HCT116 (cell line): ENCODE measurements at regions not wholly inside any gene's neighbourhood (a gene's known extent, or its start where the extent isn't known, plus 50 kb on each side); places are given as distances from the start of the nearest gene placed in this dataset.

ENCODE experiments used
- ATAC-seq: fragments of 200-7000 bp; cut with Tn5 transposase; 2 replicates; pipeline ENCODE4 v1.9.1; 2020; ENCODE audit warnings: mild to moderate bottlenecking, moderate library complexity
- BruUV-seq: library from RNA; stranded (reverse); fragments of 400-500 nt; replicated peaks from 2 replicates; lab custom pipeline; 2021; lab: Mats Ljungman, UMichigan
- CTCF ChIA-PET: fragments of 300-600 bp; sonication (Branson Sonifier 250); formaldehyde crosslinking; loops from one replicate; lab custom pipeline; 2021; ENCODE audit warnings: antibody characterized with exemption; lab: Charles Lee
- POLR2A ChIA-PET: fragments of 300-600, 350-600 bp; sonication (Branson Sonifier 250); formaldehyde crosslinking; loops from one replicate; lab custom pipeline; 2021; ENCODE audit warnings: antibody characterized with exemption; lab: Charles Lee
- RAD21 ChIA-PET, 2 experiments: fragments of 300-600 bp; sonication (Branson Sonifier 250); formaldehyde crosslinking; loops; one replicate each; lab custom pipeline; 2023; ENCODE audit warnings: low total read pairs in 2 of 2; ENCODE audit not compliant: uncharacterized antibody in 2 of 2, unreplicated experiment in 2 of 2, low non-redundant PET in 1 of 2; lab: Charles Lee
- DNase-seq: peaks from one replicate; pipeline ENCODE4 v3.0.0-alpha.2; 2010; ENCODE audit warnings: low read depth, low spot score
- H2AFZ ChIP-seq: fragments of 200-600 bp; shearing (Covaris generic), sonication (generic); 2 replicates; pipeline ENCODE4 v1.6.1; 2017; ENCODE audit warnings: low read depth, mixed run types, mixed read lengths, antibody characterized with exemption, low read length; ENCODE audit not compliant: poor library complexity, severe bottlenecking
- H3K27ac ChIP-seq: 2 replicates; pipeline ENCODE4 v1.5.1; 2012; ENCODE audit warnings: low read depth, low read length
- H3K27me3 ChIP-seq: fragments of 200-600 bp; sonication (generic); 2 replicates; pipeline ENCODE4 v1.6.1; 2016; ENCODE audit warnings: mixed run types, low read length, mixed read lengths; ENCODE audit not compliant: insufficient read depth
- H3K36me3 ChIP-seq, 2 experiments: fragments of 200-500 bp in 1 of 2; fragments of 200-600 bp in 1 of 2; sonication (Bioruptor generic) in 1 of 2; sonication (generic) in 1 of 2; 2 replicates each; pipeline versions ENCODE4 v1.5.1 to v1.6.1; 2014 to 2016; ENCODE audit warnings: low read length in 2 of 2, inconsistent platforms in 1 of 2, mixed read lengths in 1 of 2, mixed run types in 1 of 2; ENCODE audit not compliant: insufficient read depth in 2 of 2, control insufficient read depth in 1 of 2
- H3K4me1 ChIP-seq, 2 experiments: fragments of 200-600 bp in 1 of 2; sonication (generic) in 1 of 2; 2 replicates each; pipeline versions ENCODE4 v1.5.1 to v1.6.1; 2012 to 2017; ENCODE audit warnings: low read length in 2 of 2, inconsistent platforms in 1 of 2, mild to moderate bottlenecking in 1 of 2, mixed read lengths in 1 of 2, mixed run types in 1 of 2, moderate library complexity in 1 of 2; ENCODE audit not compliant: insufficient read depth in 2 of 2, control insufficient read depth in 1 of 2
- H3K4me2 ChIP-seq: fragments of 200-600 bp; sonication (generic); 2 replicates; pipeline ENCODE4 v1.6.1; 2017; ENCODE audit warnings: mixed run types, low read length, mixed read lengths
- H3K4me3 ChIP-seq, 2 experiments: fragments of 200-600 bp in 1 of 2; sonication (generic) in 1 of 2; replicated peaks in 1 of 2; 2 replicates each; pipeline ENCODE4 v1.5.1; 2011 to 2016; ENCODE audit warnings: low read length in 2 of 2, control low read depth in 1 of 2, low read depth in 1 of 2, mild to moderate bottlenecking in 1 of 2, mixed read lengths in 1 of 2, mixed run types in 1 of 2
- H3K79me2 ChIP-seq: fragments of 200-600 bp; sonication (generic); 2 replicates; pipeline ENCODE4 v1.6.1; 2017; ENCODE audit warnings: mild to moderate bottlenecking, mixed run types, low read length, moderate library complexity, mixed read lengths; ENCODE audit not compliant: insufficient read depth
- H3K9ac ChIP-seq: fragments of 200-600 bp; sonication (generic); 2 replicates; pipeline ENCODE4 v1.6.1; 2016; ENCODE audit warnings: low read length, mixed read lengths
- H3K9me2 ChIP-seq: fragments of 200-600 bp; sonication (generic), shearing (Covaris generic); 2 replicates; pipeline ENCODE4 v1.6.1; 2017; ENCODE audit warnings: mixed run types, mild to moderate bottlenecking, moderate library complexity; ENCODE audit not compliant: insufficient read depth
- H3K9me3 ChIP-seq, 2 experiments: fragments of 200-500 bp in 1 of 2; fragments of 200-600 bp in 1 of 2; sonication (Bioruptor generic) in 1 of 2; sonication (generic) in 1 of 2; 2 replicates each; pipeline ENCODE4 v1.6.1; 2014 to 2017; ENCODE audit warnings: low read length in 2 of 2, mixed read lengths in 2 of 2, inconsistent platforms in 1 of 2, low read depth in 1 of 2, mild to moderate bottlenecking in 1 of 2, mixed run types in 1 of 2, moderate library complexity in 1 of 2; ENCODE audit not compliant: control insufficient read depth in 1 of 2, insufficient read depth in 1 of 2
- H4K20me1 ChIP-seq: fragments of 200-600 bp; sonication (generic), shearing (Covaris generic); 2 replicates; pipeline ENCODE4 v1.6.1; 2017; ENCODE audit warnings: mixed run types, mild to moderate bottlenecking, moderate library complexity; ENCODE audit not compliant: insufficient read depth
- CBX3 ChIP-seq: IDR thresholded peaks from 2 replicates; pipeline ENCODE4 v1.6.1; 2012; ENCODE audit warnings: low read depth
- CEBPB ChIP-seq: IDR thresholded peaks from 2 replicates; pipeline ENCODE4 v1.6.1; 2012; ENCODE audit warnings: low read depth
- EGR1 ChIP-seq: IDR thresholded peaks from 2 replicates; pipeline ENCODE4 v1.6.1; 2012; ENCODE audit warnings: low read depth
- EZH2 ChIP-seq: fragments of 200-600 bp; sonication (generic); IDR thresholded peaks from 2 replicates; pipeline ENCODE4 v1.6.1; 2017; ENCODE audit warnings: antibody characterized with exemption, mixed run types
- FOSL1 ChIP-seq: IDR thresholded peaks from 2 replicates; pipeline ENCODE4 v1.6.1; 2012; ENCODE audit warnings: low read depth
- JUND ChIP-seq: IDR thresholded peaks from 2 replicates; pipeline ENCODE4 v1.6.1; 2012
- RAD21 ChIP-seq: IDR thresholded peaks from 2 replicates; pipeline ENCODE4 v1.6.1; 2012; ENCODE audit warnings: low read depth, mild to moderate bottlenecking
- REST ChIP-seq: IDR thresholded peaks from 2 replicates; pipeline ENCODE4 v1.6.1; 2012; ENCODE audit warnings: low read depth
- SIN3A ChIP-seq: IDR thresholded peaks from 2 replicates; pipeline ENCODE4 v1.6.1; 2012; ENCODE audit warnings: low read depth
- SP1 ChIP-seq: IDR thresholded peaks from 2 replicates; pipeline ENCODE4 v1.6.1; 2012; ENCODE audit warnings: low read depth
- intact Hi-C: fragments of 100-400 bp; cut with micrococcal nuclease; formaldehyde crosslinking; loops from 2 replicates; pipeline ENCODE4 v1.10.0; 2022
- TF ChIP-seq, protein P1 (sequence below): IDR thresholded peaks from 2 replicates; pipeline ENCODE4 v1.6.1; 2012
- TF ChIP-seq, protein P2 (sequence below): IDR thresholded peaks from 2 replicates; pipeline ENCODE4 v1.6.1; 2012

DNA sequence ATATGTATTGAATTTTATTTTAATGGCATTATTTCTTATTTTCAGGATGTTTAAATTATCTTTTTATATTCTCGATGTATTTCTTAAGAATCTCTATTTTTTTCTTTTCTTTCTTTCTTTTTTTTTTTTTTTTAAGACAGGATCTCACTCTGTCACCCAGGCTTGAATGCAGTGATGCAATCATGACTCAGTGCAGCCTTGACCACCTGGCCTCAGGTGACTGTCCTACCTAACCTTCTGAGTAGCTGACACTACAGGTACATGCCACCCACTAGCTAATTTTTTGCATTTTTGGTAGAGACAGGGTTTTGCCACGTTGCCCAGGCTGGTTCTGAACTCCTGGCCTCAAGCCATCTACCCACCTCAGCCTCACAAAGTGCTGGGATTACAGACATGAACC lies 143.8 kb upstream of the LAMA2 start:
- intact Hi-C loops, result loop anchor here (10.0 kb wide), 1 partner anchor 836 kb away; no protein-coding TSS in a partner anchor
- RAD21 ChIA-PET, result no interaction called here
- TF ChIP-seq RAD21 (no peak), SIN3A (no peak), EGR1 (no peak), JUND (peak; percentile 65), FOSL1 (peak; percentile 77), CBX3 (peak; percentile 46; the same call in 1 of the 2 replicates), SP1 (peak; percentile 25; the same call in 1 of the 2 replicates), CEBPB (peak; percentile 88)
- TF ChIP-seq, protein P1, sequence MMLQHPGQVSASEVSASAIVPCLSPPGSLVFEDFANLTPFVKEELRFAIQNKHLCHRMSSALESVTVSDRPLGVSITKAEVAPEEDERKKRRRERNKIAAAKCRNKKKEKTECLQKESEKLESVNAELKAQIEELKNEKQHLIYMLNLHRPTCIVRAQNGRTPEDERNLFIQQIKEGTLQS, result peak; percentile 85
- TF ChIP-seq, protein P2, sequence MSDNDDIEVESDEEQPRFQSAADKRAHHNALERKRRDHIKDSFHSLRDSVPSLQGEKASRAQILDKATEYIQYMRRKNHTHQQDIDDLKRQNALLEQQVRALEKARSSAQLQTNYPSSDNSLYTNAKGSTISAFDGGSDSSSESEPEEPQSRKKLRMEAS, result 0 out of 2 replicates have a peak, but pooled peaks have one; percentile 33
- H3K9ac ChIP-seq, result no peak overlapping the region
- H3K4me2 ChIP-seq, result peak overlapping the region; percentile 30; the same call in 1 of the 2 replicates
- H3K9me2 ChIP-seq, result peaks cover 8% of the 10 kb centered on the region; the same call in 1 of the 2 replicates
- H3K27me3 ChIP-seq, result no peaks in the 10 kb centered on the region
- peaks cover 3 to 17% of the 10 kb centered on the region in 2 experiments; a peak in 3 of 4 replicates for H3K4me1 ChIP-seq
- DNase-seq (peak; percentile 27), ATAC-seq (peak; percentile 57; the same call in 1 of the 2 replicates)
- POLR2A ChIA-PET, result no interaction called here
- H2AFZ ChIP-seq, result peak overlapping the region; percentile 58
- CTCF ChIA-PET, result interaction anchor here (1.2 kb wide), 1 partner anchor 13 kb away, joined by 3 read pairs; no protein-coding TSS in a partner anchor
- no peaks in the 10 kb centered on the region for H4K20me1 ChIP-seq
- no peaks in the 10 kb centered on the region for H3K36me3 ChIP-seq
- no peak overlapping the region for H3K4me3 ChIP-seq
- no peaks in the 10 kb centered on the region for H3K9me3 ChIP-seq
- H3K27ac ChIP-seq, result no peak overlapping the region
- no peaks in the 10 kb centered on the region for H3K79me2 ChIP-seq
- no TSS peak for BruUV-seq

- Histone ChIP-seq H3K9ac (no peak overlapping the region), H3K79me2 (no peaks in the 10 kb centered on the region), H2AFZ (no peak overlapping the region), H3K27me3 (no peaks in the 10 kb centered on the region), H3K4me3 (no peak overlapping the region), H3K4me2 (peak overlapping the region; percentile 22; the same call in 1 of the 2 replicates), H4K20me1 (no peaks in the 10 kb centered on the region), H3K36me3 (no peaks in the 10 kb centered on the region), H3K9me2 (peaks cover 8% of the 10 kb centered on the region; the same call in 1 of the 2 replicates), H3K27ac (no peak overlapping the region), H3K4me1 (peaks cover 3 to 17% of the 10 kb centered on the region in 2 experiments; a peak in 3 of 4 replicates), H3K9me3 (no peaks in the 10 kb centered on the region)
- no TSS peak for BruUV-seq
- TF ChIP-seq REST (no peak), SP1 (no peak), EGR1 (no peak), CBX3 (no peak), SIN3A (no peak), EZH2 (no peak), JUND (no peak), RAD21 (no peak)
- ChIA-PET CTCF (no interaction called here), RAD21 (no interaction called here), POLR2A (no interaction called here)
- intact Hi-C loops, result loop anchor here (10.0 kb wide), 1 partner anchor 837 kb away; no protein-coding TSS in a partner anchor
- ATAC-seq (no peak), DNase-seq (no peak)
These were observed 144.8 kb upstream of the LAMA2 start for GRCh38 chr6:128738112-128738511.
